GM13976 (cell line): ENCODE measurements at regions not wholly inside any gene's neighbourhood (a gene's known extent, or its start where the extent isn't known, plus 50 kb on each side); places are given as distances from the start of the nearest gene placed in this dataset.
"Not testable (repeated sequence)": the region's sequence is repeated elsewhere in the genome, so short reads cannot be mapped to it uniquely, and the experiment has no call there.

Experiments
- DNase-seq: peaks from one replicate; pipeline ENCODE4 v3.0.0; 2012; ENCODE audit warnings: low spot score
- in situ Hi-C: fragments of 300-500 bp; cut with MboI; formaldehyde crosslinking; loops from one replicate; pipeline ENCODE4 v1.12.0; 2022; ENCODE audit warnings: low sequenced_read_pairs, mixed read lengths, inconsistent platforms; ENCODE audit not compliant: unreplicated experiment
- TF ChIP-seq, protein P1 (sequence below): IDR thresholded peaks from 2 replicates; pipeline ENCODE4 v1.5.1; 2012; ENCODE audit warnings: borderline replicate concordance, mild to moderate bottlenecking; ENCODE audit not compliant: insufficient read depth; ENCODE audit errors: extremely low read depth, missing control alignments, control extremely low read depth

- in situ Hi-C loops = not testable (repeated sequence)
- DNase-seq = peak; percentile 52
Observed at GRCh38 chr4:49510238-49510637, 524.2 kb downstream of the CWH43 start.

- DNase-seq = not testable (repeated sequence)
Observed at GRCh38 chr4:49511353-49511752, 525.3 kb downstream of the CWH43 start.

GRCh38 chr4:49511881-49512491, 525.9 kb downstream of the CWH43 start:
- in situ Hi-C loops = not testable (repeated sequence)
- peak; percentile 34 for DNase-seq

More at GRCh38 chr4:49511353-49511752, 525.3 kb downstream of the CWH43 start:
- in situ Hi-C loops = not testable (repeated sequence)

DNA sequence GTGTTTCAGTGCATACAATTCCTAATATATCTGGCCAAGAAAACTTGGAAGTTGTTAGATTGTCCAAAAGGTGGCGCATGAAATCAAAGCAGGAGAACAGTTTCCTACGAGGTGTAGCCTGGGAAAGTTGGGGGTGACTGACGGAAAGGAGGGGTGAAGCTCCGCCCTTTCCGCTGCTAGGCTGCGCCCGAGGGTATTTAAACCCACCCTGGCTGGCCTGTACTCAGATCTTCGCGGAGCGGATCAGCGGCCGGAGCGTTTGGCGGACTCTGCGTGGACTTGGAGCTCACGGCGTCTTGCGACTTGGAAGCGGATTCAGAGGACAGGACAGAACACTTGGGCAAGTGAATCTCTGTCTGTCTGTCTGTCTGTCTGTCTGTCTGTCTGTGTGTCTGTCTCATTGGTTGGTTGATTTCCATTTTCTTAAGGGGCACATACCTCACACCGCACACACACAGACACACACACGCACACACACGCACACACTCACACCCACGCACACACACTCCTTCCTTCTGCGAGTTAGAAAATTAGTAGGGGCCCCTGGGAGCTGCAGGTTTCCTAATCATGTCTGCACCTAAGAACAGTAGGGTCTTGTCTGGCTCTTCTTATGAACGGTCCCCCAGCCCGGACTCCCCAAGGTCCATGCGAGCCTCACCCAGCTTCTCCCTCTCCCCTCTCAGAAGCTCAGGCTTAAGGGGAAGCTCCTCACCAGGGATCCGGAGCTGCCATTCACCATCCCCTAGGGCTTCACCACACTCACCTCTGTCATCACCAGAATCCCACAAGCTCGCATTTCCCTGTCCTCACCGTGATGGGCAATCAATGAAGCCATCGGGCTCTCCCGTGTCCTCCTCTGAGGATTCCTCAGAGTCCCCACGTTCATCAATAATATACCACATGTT, 526.8 kb downstream of the CWH43 start:
- in situ Hi-C loops = not testable (repeated sequence)
- peak; percentile 32 for DNase-seq

GRCh38 chr4:49513546-49514115, 527.6 kb downstream of the CWH43 start:
- DNase-seq, in situ Hi-C loops: not testable (repeated sequence)

DNA sequence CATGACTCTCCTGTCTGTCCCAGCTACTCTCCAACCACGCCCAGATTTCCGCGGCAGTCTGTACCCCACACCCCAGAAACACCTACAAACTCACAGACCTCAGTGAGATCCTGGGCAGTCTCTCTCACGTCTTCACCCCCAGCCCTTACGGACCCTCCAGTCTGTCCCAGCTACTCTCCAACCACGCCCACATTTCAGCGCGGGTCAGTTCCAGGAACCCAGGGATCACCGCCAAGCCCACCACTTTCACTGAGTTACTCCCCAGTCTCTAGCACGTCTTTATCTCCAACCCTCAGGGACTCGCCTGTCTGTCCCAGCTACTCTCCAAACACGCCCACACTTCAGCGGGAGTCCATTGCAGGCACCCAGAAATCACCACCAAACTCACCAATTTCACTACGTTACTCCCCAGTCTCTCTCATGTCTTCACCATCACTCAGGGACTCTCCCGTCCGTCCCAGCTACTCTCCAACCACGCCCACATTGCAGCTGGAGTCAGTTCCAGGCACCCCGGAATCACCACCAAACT, 528.2 kb downstream of the CWH43 start:
- in situ Hi-C loops = not testable (repeated sequence)

GRCh38 chr4:49514841-49515240, 528.8 kb downstream of the CWH43 start:
- in situ Hi-C loops, DNase-seq: not testable (repeated sequence)

More for the DNA sequence above, 528.2 kb downstream of the CWH43 start:
- not testable (repeated sequence) for DNase-seq

DNA sequence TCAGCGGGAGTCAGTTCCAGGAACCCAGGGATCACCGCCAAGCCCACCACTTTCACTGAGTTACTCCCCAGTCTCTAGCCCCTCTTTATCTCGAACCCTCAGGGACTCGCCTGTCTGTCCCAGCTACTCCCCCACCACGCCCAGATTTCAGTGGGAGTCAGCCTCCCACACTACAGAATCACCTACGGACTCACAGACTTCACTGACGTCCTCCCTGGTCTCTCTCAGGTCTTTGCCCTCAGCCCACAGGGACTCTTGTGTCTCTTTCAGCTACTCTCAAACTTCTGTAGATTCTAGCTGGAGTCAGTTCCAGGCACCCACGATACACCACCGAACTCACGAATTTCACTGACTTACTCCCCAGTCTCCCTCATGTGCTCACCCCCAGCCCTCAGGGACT, 529.2 kb downstream of the CWH43 start:
- in situ Hi-C loops = not testable (repeated sequence)
- peak; percentile 17 for DNase-seq

GRCh38 chr4:49516096-49516495, 530.0 kb downstream of the CWH43 start:
- in situ Hi-C loops, DNase-seq: not testable (repeated sequence)

- DNase-seq = no peak
- in situ Hi-C loops = no loop called here
- TF ChIP-seq, protein P1, sequence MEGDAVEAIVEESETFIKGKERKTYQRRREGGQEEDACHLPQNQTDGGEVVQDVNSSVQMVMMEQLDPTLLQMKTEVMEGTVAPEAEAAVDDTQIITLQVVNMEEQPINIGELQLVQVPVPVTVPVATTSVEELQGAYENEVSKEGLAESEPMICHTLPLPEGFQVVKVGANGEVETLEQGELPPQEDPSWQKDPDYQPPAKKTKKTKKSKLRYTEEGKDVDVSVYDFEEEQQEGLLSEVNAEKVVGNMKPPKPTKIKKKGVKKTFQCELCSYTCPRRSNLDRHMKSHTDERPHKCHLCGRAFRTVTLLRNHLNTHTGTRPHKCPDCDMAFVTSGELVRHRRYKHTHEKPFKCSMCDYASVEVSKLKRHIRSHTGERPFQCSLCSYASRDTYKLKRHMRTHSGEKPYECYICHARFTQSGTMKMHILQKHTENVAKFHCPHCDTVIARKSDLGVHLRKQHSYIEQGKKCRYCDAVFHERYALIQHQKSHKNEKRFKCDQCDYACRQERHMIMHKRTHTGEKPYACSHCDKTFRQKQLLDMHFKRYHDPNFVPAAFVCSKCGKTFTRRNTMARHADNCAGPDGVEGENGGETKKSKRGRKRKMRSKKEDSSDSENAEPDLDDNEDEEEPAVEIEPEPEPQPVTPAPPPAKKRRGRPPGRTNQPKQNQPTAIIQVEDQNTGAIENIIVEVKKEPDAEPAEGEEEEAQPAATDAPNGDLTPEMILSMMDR = no peak
Observed at GRCh38 chr4:49516796-49517195, 530.7 kb downstream of the CWH43 start.

DNA sequence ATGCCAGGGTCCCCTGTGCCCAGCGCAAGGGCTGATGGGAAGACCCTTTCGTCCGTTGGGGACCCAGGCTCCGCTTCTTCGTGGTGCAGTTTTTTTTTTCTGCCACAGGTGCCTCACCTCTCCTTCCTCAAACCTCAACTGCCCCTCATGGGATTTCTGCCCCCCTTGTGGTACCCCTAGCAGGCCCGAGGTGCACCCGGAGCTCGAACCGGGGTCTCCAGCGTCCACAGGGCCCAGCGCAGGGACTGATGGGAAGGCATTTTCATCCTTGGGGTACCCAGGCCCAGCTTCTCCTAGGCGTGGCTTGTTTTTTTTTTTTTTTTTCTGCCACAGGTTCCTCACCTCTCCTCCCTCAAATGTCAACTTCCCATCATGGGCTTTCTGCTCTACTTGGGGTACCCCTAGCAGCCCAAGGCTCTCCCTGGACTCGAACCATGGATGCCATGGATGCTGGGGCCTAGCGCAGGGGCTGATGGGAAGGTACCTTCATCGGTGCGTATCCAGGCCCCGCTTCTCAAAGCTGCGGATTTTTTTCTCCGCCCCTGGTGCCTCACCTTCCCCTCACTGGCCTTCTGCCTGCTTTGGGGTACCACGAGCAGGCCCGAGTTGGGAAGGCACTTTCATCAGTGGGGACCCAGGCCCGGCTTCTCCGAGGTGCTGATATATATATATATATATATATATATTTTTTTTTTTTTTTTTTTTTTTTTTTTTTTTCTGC, 531.6 kb downstream of the CWH43 start:
- in situ Hi-C loops, DNase-seq: not testable (repeated sequence)

- in situ Hi-C loops = not testable (repeated sequence)
Observed at GRCh38 chr4:49519150-49520035, 533.3 kb downstream of the CWH43 start.

DNA sequence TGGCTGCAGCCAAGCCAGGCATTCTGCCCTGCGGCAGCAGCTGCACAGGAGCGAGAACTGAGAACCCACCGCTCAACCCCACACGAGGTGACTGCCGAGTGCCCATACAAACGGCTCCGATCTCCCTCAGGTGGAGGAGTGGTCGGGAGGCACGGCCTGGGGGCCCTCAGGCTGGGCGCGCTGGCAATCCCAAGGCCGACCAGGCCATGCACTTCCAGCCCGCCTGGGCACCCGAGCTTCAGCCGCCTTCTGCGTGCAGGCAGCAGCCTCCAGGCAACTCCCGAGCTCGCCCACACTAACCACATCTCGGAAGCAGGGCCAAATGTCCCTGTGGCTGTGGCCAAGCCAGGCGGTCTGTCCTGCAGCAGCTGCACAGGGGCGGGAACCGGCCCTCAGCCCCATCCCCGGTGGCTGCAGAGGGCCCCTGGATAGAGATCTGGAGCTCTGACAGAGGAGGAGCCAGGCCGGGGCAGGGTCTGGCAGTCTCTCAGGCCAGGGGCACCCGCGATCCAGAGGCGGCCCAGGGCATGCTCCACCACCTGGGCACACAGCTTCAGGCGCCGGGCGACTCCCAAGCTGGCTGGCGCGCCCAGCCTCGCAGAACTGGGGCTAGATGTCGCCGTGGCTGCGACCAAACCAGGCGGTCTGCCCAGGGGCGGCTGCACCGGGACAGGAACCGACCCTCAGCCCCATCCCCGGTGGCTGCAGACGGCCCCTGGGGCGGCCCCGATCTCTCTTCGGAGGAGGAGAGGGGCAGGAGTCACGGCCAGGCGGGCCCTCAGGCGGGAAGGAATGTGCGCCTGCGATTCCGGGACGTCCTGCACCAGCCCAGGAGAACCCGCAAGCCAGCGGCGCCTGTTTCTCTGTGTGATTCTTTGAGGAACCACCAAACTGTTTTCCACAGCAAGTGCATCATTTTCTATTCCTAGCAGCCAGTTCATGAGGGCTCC, 538.0 kb downstream of the CWH43 start:
- in situ Hi-C loops, DNase-seq: not testable (repeated sequence)

More at GRCh38 chr4:49519150-49520035, 533.3 kb downstream of the CWH43 start:
- not testable (repeated sequence) for DNase-seq

DNA sequence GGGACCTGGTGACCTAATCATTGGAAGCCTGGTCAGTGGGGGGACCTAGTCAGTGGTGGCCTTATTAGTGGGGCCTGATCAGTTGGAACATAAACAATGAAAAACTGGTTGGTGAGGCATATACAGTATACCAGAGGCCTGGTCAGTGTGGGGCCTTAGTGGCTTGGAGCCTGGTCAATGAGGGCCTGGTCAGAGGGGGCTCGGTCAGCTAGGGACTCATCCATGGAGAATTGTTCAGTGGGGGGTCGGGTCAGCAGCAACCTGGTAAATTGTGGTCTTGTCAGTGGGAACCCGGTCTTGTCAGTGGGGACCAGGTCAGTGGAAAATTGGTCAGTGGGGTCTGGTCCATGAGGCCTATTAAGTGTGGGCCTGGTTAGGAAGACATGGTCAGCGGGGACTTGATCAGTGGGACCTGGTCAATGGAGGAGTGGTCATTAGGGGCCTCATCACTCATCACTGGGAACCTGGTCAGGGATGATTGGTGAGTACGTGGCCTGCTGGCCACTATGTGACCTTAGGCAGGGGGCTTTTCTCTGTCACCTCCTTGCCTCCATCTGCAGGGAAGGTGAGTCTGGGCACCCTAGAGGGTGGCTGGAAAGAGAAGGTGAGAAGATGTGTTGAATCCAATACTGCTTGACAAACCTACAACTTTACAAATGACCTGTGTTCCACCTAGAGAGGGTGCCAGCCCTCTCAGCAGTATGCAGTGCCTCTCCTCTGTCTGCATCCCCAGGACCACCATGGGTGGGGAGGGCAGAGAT, 573.0 kb downstream of the CWH43 start:
- DNase-seq, in situ Hi-C loops: not testable (repeated sequence)
